GM23338 (cell line): ENCODE measurements at regions not wholly inside any gene's neighbourhood (a gene's known extent, or its start where the extent isn't known, plus 50 kb on each side); places are given as distances from the start of the nearest gene placed in this dataset.

Experiments
- ATAC-seq: fragments of 200-7000 bp; cut with Tn5 transposase; 3 replicates; pipeline ENCODE4 v1.9.1; 2020
- DNase-seq: peaks from one replicate; pipeline ENCODE4 v3.0.0-alpha.2; 2015; ENCODE audit warnings: low spot score
- H2AFZ ChIP-seq: fragments of 200-600 bp; sonication (generic); 2 replicates; pipeline ENCODE4 v1.8.0; 2016; ENCODE audit warnings: antibody characterized with exemption, mild to moderate bottlenecking, moderate library complexity
- H3F3A ChIP-seq: fragments of 200-600 bp; sonication (generic); replicated peaks from 2 replicates; pipeline ENCODE4 v1.8.0; 2017; ENCODE audit warnings: antibody characterized with exemption, mixed run types, low read depth
- H3K27ac ChIP-seq: fragments of 200-600 bp; sonication (generic); 2 replicates; pipeline ENCODE4 v1.6.1; 2016; ENCODE audit warnings: low read depth
- H3K27me3 ChIP-seq: fragments of 200-600 bp; sonication (generic); 2 replicates; pipeline ENCODE4 v1.8.0; 2016; ENCODE audit warnings: mild to moderate bottlenecking, mixed run types, moderate library complexity; ENCODE audit not compliant: insufficient read depth
- H3K36me3 ChIP-seq: fragments of 200-600 bp; sonication (generic); 2 replicates; pipeline ENCODE4 v1.8.0; 2016; ENCODE audit warnings: mild to moderate bottlenecking; ENCODE audit not compliant: insufficient read depth
- H3K4me1 ChIP-seq: fragments of 200-600 bp; sonication (generic); 2 replicates; pipeline ENCODE4 v1.8.0; 2016; ENCODE audit warnings: mild to moderate bottlenecking, moderate library complexity; ENCODE audit not compliant: insufficient read depth
- H3K4me2 ChIP-seq: fragments of 200-600 bp; sonication (generic); 2 replicates; pipeline ENCODE4 v1.7.1; 2017; ENCODE audit warnings: mixed run types
- H3K4me3 ChIP-seq: fragments of 200-600 bp; sonication (generic); 2 replicates; pipeline ENCODE4 v1.6.1; 2016; ENCODE audit warnings: mixed run types
- H3K79me2 ChIP-seq: fragments of 200-600 bp; sonication (generic); replicated peaks from 2 replicates; pipeline ENCODE4 v1.8.0; 2017; ENCODE audit warnings: mild to moderate bottlenecking; ENCODE audit not compliant: insufficient read depth
- H3K9me2 ChIP-seq: fragments of 200-600 bp; sonication (generic); 2 replicates; pipeline ENCODE4 v1.8.0; 2017; ENCODE audit not compliant: insufficient read depth
- H4K20me1 ChIP-seq: fragments of 200-600 bp; sonication (generic); replicated peaks from 2 replicates; pipeline ENCODE4 v1.8.0; 2017; ENCODE audit warnings: mild to moderate bottlenecking; ENCODE audit not compliant: insufficient read depth
- H3K27ac Mint-ChIP-seq: 2 replicates; pipeline ENCODE4 v1.8.0; 2020; ENCODE audit warnings: inconsistent platforms, mild to moderate bottlenecking, moderate library complexity, mixed read lengths
- H3K27me3 Mint-ChIP-seq: 3 replicates; pipeline ENCODE4 v1.8.0; 2022; ENCODE audit warnings: low read depth, mild to moderate bottlenecking, moderate library complexity, mixed read lengths, inconsistent platforms; ENCODE audit not compliant: insufficient read depth, poor library complexity
- H3K36me3 Mint-ChIP-seq: 3 replicates; pipeline ENCODE4 v1.8.0; 2021; ENCODE audit warnings: low read depth, mild to moderate bottlenecking, inconsistent platforms, moderate library complexity, mixed read lengths
- H3K4me1 Mint-ChIP-seq: 3 replicates; pipeline ENCODE4 v1.8.0; 2020; ENCODE audit warnings: mild to moderate bottlenecking, inconsistent platforms, mixed read lengths
- H3K4me3 Mint-ChIP-seq: 3 replicates; pipeline ENCODE4 v1.8.0; 2021; ENCODE audit warnings: moderate library complexity, mild to moderate bottlenecking, inconsistent platforms, mixed read lengths
- H3K9me3 Mint-ChIP-seq: 3 replicates; pipeline ENCODE4 v1.8.0; 2020; ENCODE audit warnings: moderate library complexity, mild to moderate bottlenecking, inconsistent platforms, mixed read lengths
- CREB1 ChIP-seq: fragments of 250-450 bp; sonication (Bioruptor Pico); IDR thresholded peaks from 2 replicates; pipeline ENCODE4 v1.5.0; 2020; ENCODE audit warnings: low read depth, mild to moderate bottlenecking, moderate library complexity
- ETS1 ChIP-seq: IDR thresholded peaks from 2 replicates; pipeline ENCODE4 v1.6.1; 2016; ENCODE audit warnings: antibody characterized with exemption
- EZH2 ChIP-seq: fragments of 200-600 bp; sonication (generic); IDR thresholded peaks from one replicate; pipeline ENCODE4 v1.8.0; 2017; ENCODE audit warnings: antibody characterized with exemption, mild to moderate bottlenecking, low read depth; ENCODE audit not compliant: unreplicated experiment
- EZH2phosphoT487 ChIP-seq: fragments of 200-600 bp; sonication (generic); IDR thresholded peaks from one replicate; pipeline ENCODE4 v1.8.1; 2018; ENCODE audit warnings: antibody characterized with exemption; ENCODE audit not compliant: unreplicated experiment
- JUNB ChIP-seq: IDR thresholded peaks from one replicate; pipeline ENCODE4 v1.6.1; 2016; ENCODE audit warnings: antibody characterized with exemption; ENCODE audit not compliant: unreplicated experiment
- NANOG ChIP-seq: IDR thresholded peaks from 2 replicates; pipeline ENCODE4 v1.6.1; 2016; ENCODE audit warnings: antibody characterized with exemption, borderline replicate concordance
- POLR2AphosphoS5 ChIP-seq: IDR thresholded peaks from 2 replicates; pipeline ENCODE4 v1.6.1; 2016; ENCODE audit warnings: antibody characterized with exemption, low read depth
- ZNF114 ChIP-seq: fragments of 250-450 bp; sonication (Bioruptor Pico); IDR thresholded peaks from 2 replicates; pipeline ENCODE4 v1.5.0; 2020; ENCODE audit warnings: mild to moderate bottlenecking, moderate library complexity
- ZNF331 ChIP-seq: fragments of 250-450 bp; sonication (Bioruptor Pico); IDR thresholded peaks from 2 replicates; pipeline ENCODE4 v1.5.0; 2020; ENCODE audit warnings: low read depth, mild to moderate bottlenecking, moderate library complexity
- ZNF462 ChIP-seq: fragments of 250-450 bp; sonication (Bioruptor Pico); IDR thresholded peaks from 2 replicates; pipeline ENCODE4 v1.5.0; 2020; ENCODE audit warnings: mild to moderate bottlenecking, moderate library complexity
- TF ChIP-seq, protein P1 (sequence below), 2 experiments: fragments of 200-600 bp in 1 of 2; sonication (generic) in 1 of 2; conservative IDR thresholded peaks; 2 replicates each; pipeline versions ENCODE4 v1.5.1 to v1.6.1; 2016 to 2017; ENCODE audit warnings: antibody characterized with exemption in 2 of 2, low read depth in 2 of 2, mild to moderate bottlenecking in 2 of 2, moderate library complexity in 1 of 2

DNA sequence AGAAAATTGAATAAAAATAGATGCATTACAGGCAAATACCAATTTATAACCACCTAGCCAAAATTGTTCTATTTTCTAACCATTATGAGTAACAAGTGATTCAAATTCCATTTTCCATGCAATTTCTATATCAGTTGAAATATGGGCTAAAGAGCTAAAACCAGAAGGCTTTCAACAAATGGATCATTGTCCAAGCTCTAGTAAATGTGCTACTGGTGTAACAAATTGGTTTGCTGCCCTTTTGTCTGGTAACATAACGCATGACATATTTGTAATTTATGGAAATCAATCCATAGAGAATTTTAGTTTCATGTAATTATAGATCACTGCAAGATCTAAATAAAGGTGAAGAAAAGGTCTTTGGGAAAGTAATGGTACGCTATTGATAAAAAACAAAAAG, 708.0 kb upstream of the GRAMD2B start:
- H2AFZ ChIP-seq = no peak overlapping the region; the same call in 1 of the 2 replicates
- no peak for TF ChIP-seq NANOG
- no peak for TF ChIP-seq ZNF462 (CRISPR knock-in tag)
- no peak for TF ChIP-seq JUNB
- no peak for TF ChIP-seq ZNF331 (CRISPR knock-in tag)
- TF ChIP-seq ZNF114 = no peak
- no peak for TF ChIP-seq EZH2phosphoT487
- TF ChIP-seq, protein P1, sequence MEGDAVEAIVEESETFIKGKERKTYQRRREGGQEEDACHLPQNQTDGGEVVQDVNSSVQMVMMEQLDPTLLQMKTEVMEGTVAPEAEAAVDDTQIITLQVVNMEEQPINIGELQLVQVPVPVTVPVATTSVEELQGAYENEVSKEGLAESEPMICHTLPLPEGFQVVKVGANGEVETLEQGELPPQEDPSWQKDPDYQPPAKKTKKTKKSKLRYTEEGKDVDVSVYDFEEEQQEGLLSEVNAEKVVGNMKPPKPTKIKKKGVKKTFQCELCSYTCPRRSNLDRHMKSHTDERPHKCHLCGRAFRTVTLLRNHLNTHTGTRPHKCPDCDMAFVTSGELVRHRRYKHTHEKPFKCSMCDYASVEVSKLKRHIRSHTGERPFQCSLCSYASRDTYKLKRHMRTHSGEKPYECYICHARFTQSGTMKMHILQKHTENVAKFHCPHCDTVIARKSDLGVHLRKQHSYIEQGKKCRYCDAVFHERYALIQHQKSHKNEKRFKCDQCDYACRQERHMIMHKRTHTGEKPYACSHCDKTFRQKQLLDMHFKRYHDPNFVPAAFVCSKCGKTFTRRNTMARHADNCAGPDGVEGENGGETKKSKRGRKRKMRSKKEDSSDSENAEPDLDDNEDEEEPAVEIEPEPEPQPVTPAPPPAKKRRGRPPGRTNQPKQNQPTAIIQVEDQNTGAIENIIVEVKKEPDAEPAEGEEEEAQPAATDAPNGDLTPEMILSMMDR (conservative IDR thresholded peaks at IDR 0.05; ENCODE audit: low read depth in 2 of 2) = no peak
- no peak for TF ChIP-seq POLR2AphosphoS5
- no peak for TF ChIP-seq ETS1
- no peak for TF ChIP-seq EZH2
- no peak for TF ChIP-seq CREB1
- no peak for DNase-seq
- Mint-ChIP-seq H3K4me1 (peaks cover 9% of the 10 kb centered on the region; the same call in 2 of the 3 replicates), H3K27ac (no peak overlapping the region), H3K4me3 (no peak overlapping the region), H3K27me3 (no peaks in the 10 kb centered on the region), H3K36me3 (no peaks in the 10 kb centered on the region), H3K9me3 (no peaks in the 10 kb centered on the region)
- H3K4me2 ChIP-seq = no peak overlapping the region
- H4K20me1 ChIP-seq = no peaks in the 10 kb centered on the region
- H3K9me2 ChIP-seq = peaks cover 2% of the 10 kb centered on the region; the same call in 1 of the 2 replicates
- no peaks in the 10 kb centered on the region for H3K36me3 ChIP-seq
- H3K4me3 ChIP-seq = no peak overlapping the region
- peaks cover 8% of the 10 kb centered on the region; the same call in 1 of the 2 replicates for H3K4me1 ChIP-seq
- H3K27me3 ChIP-seq = no peaks in the 10 kb centered on the region
- ATAC-seq = no peak
- no peaks in the 10 kb centered on the region for H3F3A ChIP-seq
- no peaks in the 10 kb centered on the region for H3K79me2 ChIP-seq
- no peak overlapping the region for H3K27ac ChIP-seq
